ENCODE measurements at regions not wholly inside any gene's neighbourhood (a gene's known extent, or its start where the extent isn't known, plus 50 kb on each side); places are given as distances from the start of the nearest gene placed in this dataset.

GRCh38 chr22:49372111-49372529 is 455.6 kb downstream of the BRD1 start:
- no peak for DNase-seq

- DNase-seq = no peak
Measured at GRCh38 chr22:49371325-49372110, 456.2 kb downstream of the BRD1 start.

GRCh38 chr22:49370627-49371301 is 456.9 kb downstream of the BRD1 start:
- no peak for DNase-seq

- DNase-seq = no peak
Measured at GRCh38 chr22:49369726-49370626, 457.7 kb downstream of the BRD1 start.

GRCh38 chr22:49368976-49369725 is 458.5 kb downstream of the BRD1 start:
- DNase-seq = no peak

- DNase-seq = no peak
Measured at GRCh38 chr22:49368221-49368975, 459.3 kb downstream of the BRD1 start.

GRCh38 chr22:49367041-49367697 is 460.5 kb downstream of the BRD1 start:
- no peak for DNase-seq

GRCh38 chr22:49366437-49366836 is 461.2 kb downstream of the BRD1 start:
- DNase-seq = no peak

- no peak for DNase-seq
Measured at GRCh38 chr22:49365910-49366309, 461.8 kb downstream of the BRD1 start.

GRCh38 chr22:49365191-49365837 is 462.4 kb downstream of the BRD1 start:
- no peak for DNase-seq

GRCh38 chr22:49364398-49364797 is 463.3 kb downstream of the BRD1 start:
- DNase-seq = no peak

GRCh38 chr22:49363526-49364230 is 464.0 kb downstream of the BRD1 start:
- DNase-seq = no peak

- no peak for DNase-seq
Measured at GRCh38 chr22:49362211-49362839, 465.3 kb downstream of the BRD1 start.

- no peak for DNase-seq
Measured at GRCh38 chr22:49361164-49361563, 466.5 kb downstream of the BRD1 start.

- DNase-seq = no peak
Measured at GRCh38 chr22:49360746-49361145, 466.9 kb downstream of the BRD1 start.

- DNase-seq = no peak
Measured at GRCh38 chr22:49359076-49359475, 468.6 kb downstream of the BRD1 start.

GRCh38 chr22:49357661-49358440 is 469.8 kb downstream of the BRD1 start:
- no peak for DNase-seq

- DNase-seq = no peak
Measured at GRCh38 chr22:49356428-49356827, 471.2 kb downstream of the BRD1 start.

Measured in activated effector memory CD4-positive, alpha-beta T cell treated with Interleukin-2 at 50 U/mL for 16 hours (primary cell).